Endothelial cell of umbilical vein (primary cell): ENCODE measurements at regions not wholly inside any gene's neighbourhood (a gene's known extent, or its start where the extent isn't known, plus 50 kb on each side); places are given as distances from the start of the nearest gene placed in this dataset.

Source experiments
- CTCF ChIP-seq, 2 donors: IDR thresholded peaks; 1 replicate in 1 of 2; 2 replicates in 1 of 2; pipeline ENCODE4 v1.5.1; 2011; ENCODE audit warnings: low read length in 2 of 2, mild to moderate bottlenecking in 2 of 2, moderate library complexity in 2 of 2, control low read depth in 1 of 2, inconsistent platforms in 1 of 2, low read depth in 1 of 2; ENCODE audit not compliant: insufficient read depth in 1 of 2; ENCODE audit errors: extremely low read depth in 1 of 2
- EZH2 ChIP-seq: IDR thresholded peaks from 2 replicates; pipeline ENCODE4 v1.6.1; 2012; ENCODE audit warnings: borderline replicate concordance, low read depth, mild to moderate bottlenecking, moderate library complexity, low read length, inconsistent platforms; ENCODE audit not compliant: severe bottlenecking
- GATA2 ChIP-seq: IDR thresholded peaks from 2 replicates; pipeline ENCODE4 v1.7.0; 2011; ENCODE audit warnings: low read depth, mild to moderate bottlenecking, moderate library complexity, mixed read lengths, low read length; ENCODE audit not compliant: insufficient read length, insufficient read depth
- MAX ChIP-seq: IDR thresholded peaks from 2 replicates; pipeline ENCODE4 v1.6.1; 2011; ENCODE audit not compliant: insufficient read depth, insufficient read length
- POLR2A ChIP-seq: IDR thresholded peaks from 2 replicates; pipeline ENCODE4 v1.6.1; 2012; ENCODE audit warnings: low read depth, mild to moderate bottlenecking, control low read depth, low read length
- POLR2AphosphoS5 ChIP-seq: IDR thresholded peaks from 2 replicates; pipeline ENCODE4 v1.6.1; 2012; ENCODE audit warnings: low read depth, mild to moderate bottlenecking, control low read depth, low read length, moderate library complexity; ENCODE audit not compliant: insufficient read depth

- no peak for TF ChIP-seq POLR2AphosphoS5
- no peak for TF ChIP-seq CTCF (IDR thresholded peaks at IDR 0.05; ENCODE audit: extremely low read depth in 1 of 2, insufficient read depth in 1 of 2, low read depth in 1 of 2, low read length in 2 of 2)
- TF ChIP-seq GATA2, result no peak
- no peak for TF ChIP-seq EZH2
- TF ChIP-seq POLR2A, result no peak
- TF ChIP-seq MAX, result no peak
These were observed 543.5 kb upstream of the PCDH10 start for GRCh38 chr4:132605551-132605950.
